ENCODE measurements at regions not wholly inside any gene's neighbourhood (a gene's known extent, or its start where the extent isn't known, plus 50 kb on each side); places are given as distances from the start of the nearest gene placed in this dataset.
A peak's percentile ranks its signal among the peaks of the same experiment; 100 is the strongest.

- Histone ChIP-seq H3K27me3 (ENCODE audit: insufficient read depth, poor library complexity, severe bottlenecking) (peaks cover 7% of the 10 kb centered on the region), H3K4me3 (ENCODE audit: severe bottlenecking) (no peak overlapping the region), H3K4me1 (ENCODE audit: insufficient read depth, poor library complexity, severe bottlenecking) (no peaks in the 10 kb centered on the region), H3K36me3 (ENCODE audit: low read depth) (no peaks in the 10 kb centered on the region), H3K9me3 (ENCODE audit: severe bottlenecking) (no peaks in the 10 kb centered on the region), H3K27ac (ENCODE audit: poor library complexity, severe bottlenecking) (no peak overlapping the region)
- ATAC-seq (ENCODE audit: low read depth) = no peak
- TF ChIP-seq CTCF (IDR thresholded peaks at IDR 0.05; ENCODE audit: poor library complexity, severe bottlenecking) = no peak
- DNase-seq (ENCODE audit: low spot score) = no peak
These were observed 1697.1 kb downstream of the MAT2B start for GRCh38 chr5:165202519-165202910.

GRCh38 chr5:165209101-165209727 lies 1703.8 kb downstream of the MAT2B start:
- no peaks in the 10 kb centered on the region for H3K9me3 ChIP-seq (ENCODE audit: severe bottlenecking)
- no peak overlapping the region for H3K27ac ChIP-seq (ENCODE audit: poor library complexity, severe bottlenecking)
- TF ChIP-seq CTCF (IDR thresholded peaks at IDR 0.05; ENCODE audit: poor library complexity, severe bottlenecking) = peak; percentile 94
- DNase-seq (ENCODE audit: low spot score) (no peak), ATAC-seq (ENCODE audit: low read depth) (no peak)
- H3K4me1 ChIP-seq (ENCODE audit: insufficient read depth, poor library complexity, severe bottlenecking) = no peaks in the 10 kb centered on the region
- H3K4me3 ChIP-seq (ENCODE audit: severe bottlenecking) = no peak overlapping the region
- no peaks in the 10 kb centered on the region for H3K27me3 ChIP-seq (ENCODE audit: insufficient read depth, poor library complexity, severe bottlenecking)
- H3K36me3 ChIP-seq (ENCODE audit: low read depth) = no peaks in the 10 kb centered on the region

GRCh38 chr5:165224366-165225045 lies 1719.1 kb downstream of the MAT2B start:
- DNase-seq (ENCODE audit: low spot score) = no peak
- no peak for TF ChIP-seq CTCF (IDR thresholded peaks at IDR 0.05; ENCODE audit: poor library complexity, severe bottlenecking)
- Histone ChIP-seq H3K27ac (ENCODE audit: poor library complexity, severe bottlenecking) (no peak overlapping the region), H3K4me3 (ENCODE audit: severe bottlenecking) (no peak overlapping the region), H3K27me3 (ENCODE audit: insufficient read depth, poor library complexity, severe bottlenecking) (peaks cover 4% of the 10 kb centered on the region), H3K4me1 (ENCODE audit: insufficient read depth, poor library complexity, severe bottlenecking) (no peaks in the 10 kb centered on the region), H3K36me3 (ENCODE audit: low read depth) (no peaks in the 10 kb centered on the region; the same call in 1 of the 2 replicates), H3K9me3 (ENCODE audit: severe bottlenecking) (no peaks in the 10 kb centered on the region)
- no peak for ATAC-seq (ENCODE audit: low read depth)

GRCh38 chr5:165227515-165227914 lies 1722.1 kb downstream of the MAT2B start:
- Histone ChIP-seq H3K4me3 (ENCODE audit: severe bottlenecking) (no peak overlapping the region), H3K27ac (ENCODE audit: poor library complexity, severe bottlenecking) (no peak overlapping the region), H3K36me3 (ENCODE audit: low read depth) (no peaks in the 10 kb centered on the region; the same call in 1 of the 2 replicates), H3K4me1 (ENCODE audit: insufficient read depth, poor library complexity, severe bottlenecking) (no peaks in the 10 kb centered on the region), H3K9me3 (ENCODE audit: severe bottlenecking) (no peaks in the 10 kb centered on the region), H3K27me3 (ENCODE audit: insufficient read depth, poor library complexity, severe bottlenecking) (peaks cover 8% of the 10 kb centered on the region)
- DNase-seq (ENCODE audit: low spot score) (no peak), ATAC-seq (ENCODE audit: low read depth) (peak; percentile 67; the same call in 2 of the 3 replicates)
- peak; percentile 42 for TF ChIP-seq CTCF (IDR thresholded peaks at IDR 0.05; ENCODE audit: poor library complexity, severe bottlenecking)

- H3K27me3 ChIP-seq (ENCODE audit: insufficient read depth, poor library complexity, severe bottlenecking) = peaks cover 8% of the 10 kb centered on the region
- no peak overlapping the region for H3K4me3 ChIP-seq (ENCODE audit: severe bottlenecking)
- DNase-seq (ENCODE audit: low spot score) (no peak), ATAC-seq (ENCODE audit: low read depth) (no peak)
- TF ChIP-seq CTCF (IDR thresholded peaks at IDR 0.05; ENCODE audit: poor library complexity, severe bottlenecking) = no peak
- H3K27ac ChIP-seq (ENCODE audit: poor library complexity, severe bottlenecking) = no peak overlapping the region
- H3K9me3 ChIP-seq (ENCODE audit: severe bottlenecking) = no peaks in the 10 kb centered on the region
- no peaks in the 10 kb centered on the region; the same call in 1 of the 2 replicates for H3K36me3 ChIP-seq (ENCODE audit: low read depth)
- no peaks in the 10 kb centered on the region for H3K4me1 ChIP-seq (ENCODE audit: insufficient read depth, poor library complexity, severe bottlenecking)
These were observed 1722.8 kb downstream of the MAT2B start for GRCh38 chr5:165228184-165228583.
